ENCODE measurements at regions not wholly inside any gene's neighbourhood (a gene's known extent, or its start where the extent isn't known, plus 50 kb on each side); places are given as distances from the start of the nearest gene placed in this dataset.

DNA sequence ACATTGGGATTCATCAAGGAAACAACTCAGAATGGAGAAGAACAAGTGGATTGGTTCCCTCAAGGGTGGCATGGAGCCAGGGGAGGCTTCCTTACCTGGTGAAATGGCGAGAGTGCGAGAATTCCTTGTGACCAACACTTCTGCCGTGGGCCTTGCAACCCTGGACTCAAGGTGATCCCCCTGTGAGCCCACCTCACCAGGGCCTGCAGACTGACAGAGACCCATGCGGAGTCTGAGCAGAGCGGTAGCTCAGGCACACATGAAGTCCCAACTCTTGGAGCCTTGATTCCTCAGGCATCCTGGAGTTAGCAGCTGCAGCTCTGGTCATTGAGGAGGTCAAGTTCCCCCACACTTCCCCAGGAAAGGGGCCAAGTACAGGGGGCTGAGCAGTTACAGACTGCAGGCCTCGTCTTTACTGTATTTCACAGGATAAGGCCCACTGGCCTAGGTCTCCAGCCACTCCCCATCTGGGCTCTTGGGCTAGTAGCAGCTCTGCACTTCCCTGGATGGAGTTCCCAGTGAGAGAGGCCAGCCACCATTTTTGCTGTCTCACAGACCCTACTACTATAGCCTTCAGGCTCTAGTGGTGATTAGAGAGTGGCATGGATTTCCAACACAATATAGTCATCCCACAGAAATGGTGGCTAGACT lies 269.5 kb upstream of the DCBLD2 start:
- no peak for DNase-seq (ENCODE audit: low spot score, unreplicated experiment)
- H3K27ac Mint-ChIP-seq, result no peak overlapping the region
- H3K36me3 Mint-ChIP-seq (ENCODE audit: insufficient read depth), result no peaks in the 10 kb centered on the region
- TF ChIP-seq, protein P1, sequence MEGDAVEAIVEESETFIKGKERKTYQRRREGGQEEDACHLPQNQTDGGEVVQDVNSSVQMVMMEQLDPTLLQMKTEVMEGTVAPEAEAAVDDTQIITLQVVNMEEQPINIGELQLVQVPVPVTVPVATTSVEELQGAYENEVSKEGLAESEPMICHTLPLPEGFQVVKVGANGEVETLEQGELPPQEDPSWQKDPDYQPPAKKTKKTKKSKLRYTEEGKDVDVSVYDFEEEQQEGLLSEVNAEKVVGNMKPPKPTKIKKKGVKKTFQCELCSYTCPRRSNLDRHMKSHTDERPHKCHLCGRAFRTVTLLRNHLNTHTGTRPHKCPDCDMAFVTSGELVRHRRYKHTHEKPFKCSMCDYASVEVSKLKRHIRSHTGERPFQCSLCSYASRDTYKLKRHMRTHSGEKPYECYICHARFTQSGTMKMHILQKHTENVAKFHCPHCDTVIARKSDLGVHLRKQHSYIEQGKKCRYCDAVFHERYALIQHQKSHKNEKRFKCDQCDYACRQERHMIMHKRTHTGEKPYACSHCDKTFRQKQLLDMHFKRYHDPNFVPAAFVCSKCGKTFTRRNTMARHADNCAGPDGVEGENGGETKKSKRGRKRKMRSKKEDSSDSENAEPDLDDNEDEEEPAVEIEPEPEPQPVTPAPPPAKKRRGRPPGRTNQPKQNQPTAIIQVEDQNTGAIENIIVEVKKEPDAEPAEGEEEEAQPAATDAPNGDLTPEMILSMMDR (IDR thresholded peaks at IDR 0.05; ENCODE audit: unreplicated experiment), result no peak
- H3K9me3 Mint-ChIP-seq (ENCODE audit: low read depth), result no peaks in the 10 kb centered on the region
- no peaks in the 10 kb centered on the region for H3K4me1 Mint-ChIP-seq (ENCODE audit: low read depth)
- H3K27me3 Mint-ChIP-seq, result no peaks in the 10 kb centered on the region
- no peak overlapping the region for H3K4me3 Mint-ChIP-seq (ENCODE audit: low read depth)

DNA sequence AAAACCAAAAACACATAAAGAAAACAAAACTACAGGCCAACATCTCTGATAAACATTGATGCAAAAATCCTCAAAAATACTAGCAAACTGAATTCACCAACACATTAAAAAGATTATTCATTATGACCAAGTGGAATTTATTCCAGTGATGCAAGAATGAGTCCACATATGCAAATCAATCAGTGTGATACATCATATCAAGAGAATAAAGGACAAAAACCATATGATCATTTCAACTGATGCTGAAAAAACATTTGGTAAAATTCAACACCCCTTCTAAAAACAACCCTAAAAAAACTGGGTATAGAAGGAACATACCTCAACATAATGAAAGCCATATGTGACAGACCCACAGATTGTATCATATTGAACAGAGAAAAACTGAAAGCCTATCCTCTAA lies 265.6 kb upstream of the DCBLD2 start:
- H3K4me1 Mint-ChIP-seq (ENCODE audit: low read depth), result no peaks in the 10 kb centered on the region
- no peaks in the 10 kb centered on the region for H3K36me3 Mint-ChIP-seq (ENCODE audit: insufficient read depth)

GRCh38 chr3:99163314-99163713 lies 261.8 kb upstream of the DCBLD2 start:
- no peak overlapping the region for H3K4me3 Mint-ChIP-seq (ENCODE audit: low read depth)
- peaks cover 8% of the 10 kb centered on the region for H3K9me3 Mint-ChIP-seq (ENCODE audit: low read depth)
- H3K36me3 Mint-ChIP-seq (ENCODE audit: insufficient read depth), result no peaks in the 10 kb centered on the region
- DNase-seq (ENCODE audit: low spot score, unreplicated experiment), result no peak
- H3K4me1 Mint-ChIP-seq (ENCODE audit: low read depth), result no peaks in the 10 kb centered on the region
- H3K27ac Mint-ChIP-seq, result no peak overlapping the region
- TF ChIP-seq, protein P1 (IDR thresholded peaks at IDR 0.05; ENCODE audit: unreplicated experiment), result no peak
- no peaks in the 10 kb centered on the region for H3K27me3 Mint-ChIP-seq

More for the DNA sequence above, 265.6 kb upstream of the DCBLD2 start:
- no peak overlapping the region for H3K27ac Mint-ChIP-seq
- TF ChIP-seq, protein P1 (IDR thresholded peaks at IDR 0.05; ENCODE audit: unreplicated experiment), result no peak
- H3K4me3 Mint-ChIP-seq (ENCODE audit: low read depth), result no peak overlapping the region
- DNase-seq (ENCODE audit: low spot score, unreplicated experiment), result no peak
- H3K9me3 Mint-ChIP-seq (ENCODE audit: low read depth), result no peaks in the 10 kb centered on the region
- no peaks in the 10 kb centered on the region for H3K27me3 Mint-ChIP-seq

DNA sequence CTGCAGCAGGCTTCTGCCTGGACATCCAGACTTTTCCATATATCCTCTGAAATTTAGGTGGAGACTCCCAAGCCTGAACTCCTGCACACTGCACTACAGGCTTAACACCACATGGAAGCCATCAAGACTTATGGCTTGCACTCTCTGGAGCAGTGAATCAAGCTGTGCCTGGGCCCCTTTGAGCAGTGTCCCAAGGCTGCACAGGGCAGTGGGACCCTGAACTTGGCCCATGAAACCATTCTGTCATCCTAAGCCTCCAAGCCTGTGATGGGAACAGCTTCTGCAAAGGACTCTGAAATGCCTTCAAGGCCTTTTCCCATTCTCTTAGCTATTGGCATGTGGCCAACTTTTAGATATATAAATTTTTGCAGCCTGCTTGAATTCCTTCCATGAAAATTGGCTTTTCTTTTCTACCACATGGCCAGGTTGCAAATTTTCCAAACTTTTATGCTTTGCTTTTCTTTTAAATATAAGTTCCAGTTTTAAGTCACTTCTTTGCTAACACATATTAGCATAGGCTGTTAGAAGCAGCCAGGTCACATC lies 257.8 kb upstream of the DCBLD2 start:
- no peaks in the 10 kb centered on the region for H3K27me3 Mint-ChIP-seq
- peaks cover 17% of the 10 kb centered on the region for H3K9me3 Mint-ChIP-seq (ENCODE audit: low read depth)
- TF ChIP-seq, protein P1 (IDR thresholded peaks at IDR 0.05; ENCODE audit: unreplicated experiment), result no peak
- H3K4me1 Mint-ChIP-seq (ENCODE audit: low read depth), result no peaks in the 10 kb centered on the region
- DNase-seq (ENCODE audit: low spot score, unreplicated experiment), result no peak
- no peaks in the 10 kb centered on the region for H3K36me3 Mint-ChIP-seq (ENCODE audit: insufficient read depth)
- no peak overlapping the region for H3K27ac Mint-ChIP-seq
- H3K4me3 Mint-ChIP-seq (ENCODE audit: low read depth), result no peak overlapping the region

GRCh38 chr3:99145031-99145430 lies 243.5 kb upstream of the DCBLD2 start:
- Mint-ChIP-seq H3K27ac (no peak overlapping the region), H3K4me3 (ENCODE audit: low read depth) (no peak overlapping the region), H3K4me1 (ENCODE audit: low read depth) (no peaks in the 10 kb centered on the region), H3K27me3 (no peaks in the 10 kb centered on the region), H3K36me3 (ENCODE audit: insufficient read depth) (no peaks in the 10 kb centered on the region), H3K9me3 (ENCODE audit: low read depth) (peaks cover 2% of the 10 kb centered on the region)
- TF ChIP-seq, protein P1 (IDR thresholded peaks at IDR 0.05; ENCODE audit: unreplicated experiment), result no peak
- no peak for DNase-seq (ENCODE audit: low spot score, unreplicated experiment)

Measured in progenitor cell of endocrine pancreas (in vitro differentiated cells).